ENCODE measurements at regions not wholly inside any gene's neighbourhood (a gene's known extent, or its start where the extent isn't known, plus 50 kb on each side); places are given as distances from the start of the nearest gene placed in this dataset.

DNA sequence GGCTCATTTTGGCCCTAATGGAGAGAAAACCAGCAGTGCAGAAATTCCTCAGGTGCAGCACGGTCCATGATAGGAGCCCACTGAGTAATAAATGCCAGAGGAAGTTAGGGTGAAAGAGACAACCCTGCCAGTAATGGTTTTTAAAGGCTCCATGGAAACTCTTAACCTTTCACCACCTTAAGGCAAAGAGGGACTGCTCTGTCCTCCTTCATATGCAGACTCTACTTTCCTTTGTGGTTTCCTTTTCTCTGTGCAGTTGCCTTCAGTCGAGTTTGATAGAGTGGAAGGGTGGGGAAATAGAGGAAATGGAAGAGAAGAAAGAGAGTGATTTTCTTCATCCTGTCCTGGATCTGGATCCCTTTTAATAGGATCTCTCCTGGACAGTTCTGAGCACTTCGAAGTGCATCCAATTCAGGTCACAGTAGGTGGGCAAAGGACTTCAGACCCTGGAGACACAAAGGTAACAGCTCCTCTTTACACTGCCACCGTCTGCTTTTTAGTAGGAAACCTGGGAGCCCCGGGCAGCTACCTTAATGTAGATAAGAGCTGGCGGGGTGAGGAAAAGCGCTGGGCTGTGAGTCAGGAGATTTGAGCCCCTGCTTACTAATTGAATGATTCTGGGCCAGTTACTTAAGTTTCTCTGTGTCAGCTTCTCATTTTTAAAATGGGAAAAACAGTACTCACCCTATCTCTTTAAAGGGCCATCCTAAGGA is 294.8 kb downstream of the KCNRG start:
- H3K9me3 ChIP-seq (ENCODE audit: control insufficient read depth, insufficient read depth, low read length): no peaks in the 10 kb centered on the region
- no peak for DNase-seq (ENCODE audit: low read depth, low spot score)
- no peaks in the 10 kb centered on the region for H3K36me3 ChIP-seq (ENCODE audit: control insufficient read depth, insufficient read depth, low read length)
- no peak overlapping the region for H3K27ac ChIP-seq (ENCODE audit: low read length)
- no CpG with 5 or more reads among the region's 7 CpGs for WGBS (ENCODE audit: insufficient coverage, insufficient read length)
- no peaks in the 10 kb centered on the region for H3K4me1 ChIP-seq (ENCODE audit: control insufficient read depth, insufficient read depth, low read length)
- no peaks in the 10 kb centered on the region for H3K27me3 ChIP-seq (ENCODE audit: control insufficient read depth, insufficient read depth, low read length)
- H3K4me3 ChIP-seq (ENCODE audit: low read length): no peak overlapping the region

DNA sequence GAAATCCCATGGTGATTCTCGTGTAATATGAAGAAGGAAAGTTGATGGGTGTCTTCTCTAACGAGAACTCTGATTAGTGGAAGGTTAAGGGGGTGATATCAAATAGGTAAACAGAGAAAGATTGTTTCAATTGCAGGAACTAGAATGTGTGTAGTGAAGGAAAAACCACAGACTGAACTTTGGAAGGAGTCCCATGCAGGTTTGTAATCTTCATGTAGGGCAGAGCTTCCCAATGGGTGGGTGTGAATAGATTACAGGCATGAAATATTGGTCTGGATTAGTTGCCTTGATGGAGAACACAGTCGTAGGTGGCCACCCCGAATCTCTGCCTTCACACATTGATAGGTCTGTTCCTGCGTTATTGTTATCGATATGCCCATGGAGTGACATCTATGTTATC is 295.5 kb downstream of the KCNRG start:
- Histone ChIP-seq H3K4me3 (ENCODE audit: low read length) (no peak overlapping the region), H3K36me3 (ENCODE audit: control insufficient read depth, insufficient read depth, low read length) (no peaks in the 10 kb centered on the region), H3K27me3 (ENCODE audit: control insufficient read depth, insufficient read depth, low read length) (no peaks in the 10 kb centered on the region), H3K4me1 (ENCODE audit: control insufficient read depth, insufficient read depth, low read length) (no peaks in the 10 kb centered on the region), H3K27ac (ENCODE audit: low read length) (no peak overlapping the region), H3K9me3 (ENCODE audit: control insufficient read depth, insufficient read depth, low read length) (no peaks in the 10 kb centered on the region)
- DNase-seq (ENCODE audit: low read depth, low spot score): no peak
- WGBS (ENCODE audit: insufficient coverage, insufficient read length): no CpG with 5 or more reads among the region's 6 CpGs

DNA sequence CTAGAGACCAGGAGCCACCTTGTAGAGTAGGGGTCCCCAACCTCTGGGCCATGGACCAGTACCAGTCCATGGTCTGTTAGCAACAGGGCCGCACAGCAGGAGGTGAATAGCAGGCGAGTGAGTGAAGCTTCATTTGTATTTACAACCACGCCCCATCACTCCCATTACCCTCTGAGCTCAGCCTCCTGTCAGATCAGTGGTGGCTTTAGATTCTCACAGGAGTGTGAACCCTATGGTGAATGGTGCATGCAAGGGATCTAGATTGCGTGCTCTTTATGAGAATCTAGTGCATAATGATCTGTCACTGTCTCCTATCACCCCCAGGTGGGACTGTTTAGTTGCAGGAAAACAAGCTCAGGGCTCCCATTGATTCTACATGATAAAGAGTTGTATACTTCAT is 303.6 kb downstream of the KCNRG start:
- no CpG with 5 or more reads among the region's 4 CpGs for WGBS (ENCODE audit: insufficient coverage, insufficient read length)
- DNase-seq (ENCODE audit: low read depth, low spot score): no peak
- Histone ChIP-seq H3K27ac (ENCODE audit: low read length) (no peak overlapping the region), H3K36me3 (ENCODE audit: control insufficient read depth, insufficient read depth, low read length) (no peaks in the 10 kb centered on the region), H3K27me3 (ENCODE audit: control insufficient read depth, insufficient read depth, low read length) (no peaks in the 10 kb centered on the region), H3K4me1 (ENCODE audit: control insufficient read depth, insufficient read depth, low read length) (no peaks in the 10 kb centered on the region), H3K4me3 (ENCODE audit: low read length) (no peak overlapping the region), H3K9me3 (ENCODE audit: control insufficient read depth, insufficient read depth, low read length) (no peaks in the 10 kb centered on the region)

DNA sequence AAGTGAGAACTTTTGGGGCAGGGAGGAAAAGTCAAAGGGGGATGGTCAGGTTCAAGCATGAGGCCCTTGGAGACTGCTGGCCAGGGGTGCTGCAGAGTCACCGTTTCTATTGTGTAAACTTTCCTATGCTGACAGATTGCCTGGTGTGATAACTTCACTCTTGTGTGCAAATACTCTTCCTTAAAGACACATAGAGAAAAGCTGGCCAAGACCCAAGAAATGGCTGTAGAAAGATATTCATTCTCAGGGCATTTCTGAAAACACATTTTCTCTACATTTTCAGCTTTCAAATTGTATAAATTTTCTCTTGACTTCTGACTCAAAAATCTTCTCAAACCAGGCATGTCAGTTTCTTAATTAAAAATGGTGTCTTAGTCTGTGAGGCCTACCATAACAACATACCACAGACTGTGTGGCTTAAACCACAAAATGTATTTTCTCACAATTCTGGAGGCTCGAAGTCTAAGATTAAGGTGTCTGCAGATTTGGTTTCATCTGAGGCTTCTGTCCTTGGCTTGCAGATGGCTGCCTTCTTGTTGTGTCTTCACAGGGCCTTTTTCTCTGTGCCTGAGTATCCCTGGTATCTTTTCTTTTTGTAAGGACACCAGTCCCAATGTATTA is 304.5 kb downstream of the KCNRG start:
- Histone ChIP-seq H3K4me1 (ENCODE audit: control insufficient read depth, insufficient read depth, low read length) (no peaks in the 10 kb centered on the region), H3K9me3 (ENCODE audit: control insufficient read depth, insufficient read depth, low read length) (no peaks in the 10 kb centered on the region), H3K4me3 (ENCODE audit: low read length) (no peak overlapping the region), H3K27me3 (ENCODE audit: control insufficient read depth, insufficient read depth, low read length) (no peaks in the 10 kb centered on the region), H3K36me3 (ENCODE audit: control insufficient read depth, insufficient read depth, low read length) (no peaks in the 10 kb centered on the region), H3K27ac (ENCODE audit: low read length) (no peak overlapping the region)
- no CpG with 5 or more reads among the region's 2 CpGs for WGBS (ENCODE audit: insufficient coverage, insufficient read length)
- DNase-seq (ENCODE audit: low read depth, low spot score): no peak

DNA sequence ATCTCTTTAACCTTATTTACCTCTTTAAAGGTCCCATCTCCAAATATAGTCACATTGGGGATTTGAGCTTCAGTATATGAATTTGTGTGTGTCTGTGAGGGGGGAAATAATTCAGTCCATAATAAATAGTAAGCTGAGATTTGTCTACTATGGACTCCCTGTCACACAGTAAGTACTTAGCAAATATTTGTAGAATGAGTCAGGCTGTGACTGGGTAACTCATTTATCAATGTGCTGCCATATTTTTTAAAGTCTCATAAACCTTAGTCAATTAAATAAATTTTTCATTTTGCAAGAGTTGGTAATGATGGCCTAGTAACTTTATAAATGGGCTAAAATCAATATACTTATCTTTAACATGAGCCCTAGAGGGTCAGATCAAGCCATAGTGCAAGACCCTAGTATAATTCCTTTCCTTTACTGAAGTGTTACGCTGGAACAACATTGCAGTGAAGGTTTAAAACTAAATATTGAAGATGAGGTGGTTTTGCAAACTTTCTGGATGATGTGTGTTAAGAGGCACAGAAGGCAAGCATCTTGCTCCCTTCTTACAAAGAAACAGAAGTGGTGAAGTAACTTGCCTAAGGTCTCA is 305.1 kb downstream of the KCNRG start:
- H3K4me1 ChIP-seq (ENCODE audit: control insufficient read depth, insufficient read depth, low read length): no peaks in the 10 kb centered on the region
- no peaks in the 10 kb centered on the region for H3K36me3 ChIP-seq (ENCODE audit: control insufficient read depth, insufficient read depth, low read length)
- H3K9me3 ChIP-seq (ENCODE audit: control insufficient read depth, insufficient read depth, low read length): no peaks in the 10 kb centered on the region
- H3K27me3 ChIP-seq (ENCODE audit: control insufficient read depth, insufficient read depth, low read length): no peaks in the 10 kb centered on the region
- DNase-seq (ENCODE audit: low read depth, low spot score): no peak
- H3K4me3 ChIP-seq (ENCODE audit: low read length): no peak overlapping the region
- no peak overlapping the region for H3K27ac ChIP-seq (ENCODE audit: low read length)
- WGBS (ENCODE audit: insufficient coverage, insufficient read length): no CpG with 5 or more reads among the region's 1 CpG

DNA sequence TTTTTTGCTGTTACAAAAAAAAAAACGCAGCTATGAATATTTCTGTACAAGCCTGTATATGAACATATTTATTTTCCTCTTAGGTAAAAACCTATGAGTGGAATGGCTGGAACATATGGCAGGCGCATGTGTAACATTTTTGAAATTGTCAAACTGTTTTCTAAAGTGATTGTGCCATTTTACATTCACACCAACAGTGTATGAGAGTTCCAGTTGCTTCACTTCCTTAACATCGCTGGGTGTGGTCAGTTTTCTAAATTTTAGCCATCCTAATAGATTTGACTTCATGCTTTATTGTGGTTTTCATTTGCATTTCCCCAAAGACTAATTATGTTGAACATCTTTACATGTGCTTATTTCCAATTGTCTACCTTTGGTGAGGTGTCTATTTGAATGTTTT is 306.8 kb downstream of the KCNRG start:
- no peak for DNase-seq (ENCODE audit: low read depth, low spot score)
- Histone ChIP-seq H3K27ac (ENCODE audit: low read length) (no peak overlapping the region), H3K27me3 (ENCODE audit: control insufficient read depth, insufficient read depth, low read length) (no peaks in the 10 kb centered on the region), H3K4me1 (ENCODE audit: control insufficient read depth, insufficient read depth, low read length) (no peaks in the 10 kb centered on the region), H3K9me3 (ENCODE audit: control insufficient read depth, insufficient read depth, low read length) (no peaks in the 10 kb centered on the region), H3K36me3 (ENCODE audit: control insufficient read depth, insufficient read depth, low read length) (no peaks in the 10 kb centered on the region), H3K4me3 (ENCODE audit: low read length) (no peak overlapping the region)
- WGBS (ENCODE audit: insufficient coverage, insufficient read length): no CpG with 5 or more reads among the region's 3 CpGs

DNA sequence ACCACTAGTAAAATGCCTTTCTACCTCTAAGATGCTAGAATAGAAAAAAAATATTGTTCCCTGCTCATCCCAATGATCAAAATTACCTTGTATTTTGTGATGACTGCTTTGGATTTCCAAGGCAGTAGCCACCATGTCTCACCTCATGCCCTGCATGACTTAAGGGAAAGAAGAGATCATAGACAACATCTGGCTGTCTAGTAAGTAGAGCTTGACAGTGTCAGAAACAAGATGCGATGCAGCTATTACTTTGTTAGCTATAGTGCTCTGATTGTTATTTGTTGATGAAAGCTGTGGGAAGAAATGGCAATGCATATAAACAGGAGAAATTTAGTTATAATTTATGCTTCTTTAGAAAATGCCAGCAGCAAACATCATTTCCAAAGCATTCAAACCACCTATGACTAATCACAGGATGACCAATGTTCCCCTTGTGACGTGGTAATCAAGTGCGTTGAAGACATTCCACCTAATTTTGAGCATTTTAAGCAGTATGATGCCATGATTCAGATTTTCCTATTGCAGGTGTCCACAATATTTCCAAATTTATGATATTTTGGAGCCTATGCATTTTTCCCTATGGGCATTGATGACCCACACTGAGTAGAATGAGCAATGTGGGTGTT is 308.3 kb downstream of the KCNRG start:
- Histone ChIP-seq H3K27me3 (ENCODE audit: control insufficient read depth, insufficient read depth, low read length) (no peaks in the 10 kb centered on the region), H3K4me1 (ENCODE audit: control insufficient read depth, insufficient read depth, low read length) (no peaks in the 10 kb centered on the region), H3K27ac (ENCODE audit: low read length) (no peak overlapping the region), H3K4me3 (ENCODE audit: low read length) (no peak overlapping the region), H3K36me3 (ENCODE audit: control insufficient read depth, insufficient read depth, low read length) (no peaks in the 10 kb centered on the region), H3K9me3 (ENCODE audit: control insufficient read depth, insufficient read depth, low read length) (no peaks in the 10 kb centered on the region)
- no CpG with 5 or more reads among the region's 3 CpGs for WGBS (ENCODE audit: insufficient coverage, insufficient read length)
- no peak for DNase-seq (ENCODE audit: low read depth, low spot score)

DNA sequence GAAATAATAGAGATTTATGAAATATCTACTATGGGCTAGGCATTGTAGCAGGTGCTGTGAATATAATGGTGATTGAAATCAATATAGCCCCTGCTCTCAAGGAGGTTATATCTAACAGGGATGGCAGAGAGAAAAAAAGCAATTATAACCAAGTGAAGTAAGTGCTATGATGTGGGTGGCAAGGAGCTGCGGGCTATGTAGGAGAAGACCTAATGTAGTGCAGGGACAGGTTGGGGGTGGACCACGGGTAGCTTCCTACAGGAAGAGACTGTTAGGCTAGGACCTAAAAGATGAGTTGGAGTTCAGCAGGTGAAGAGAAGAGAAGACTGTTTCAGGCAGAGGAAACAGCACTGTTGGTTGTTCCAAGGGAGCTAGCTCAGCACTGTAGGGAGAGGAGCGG is 311.0 kb downstream of the KCNRG start:
- WGBS (ENCODE audit: insufficient coverage, insufficient read length): no CpG with 5 or more reads among the region's 3 CpGs

DNA sequence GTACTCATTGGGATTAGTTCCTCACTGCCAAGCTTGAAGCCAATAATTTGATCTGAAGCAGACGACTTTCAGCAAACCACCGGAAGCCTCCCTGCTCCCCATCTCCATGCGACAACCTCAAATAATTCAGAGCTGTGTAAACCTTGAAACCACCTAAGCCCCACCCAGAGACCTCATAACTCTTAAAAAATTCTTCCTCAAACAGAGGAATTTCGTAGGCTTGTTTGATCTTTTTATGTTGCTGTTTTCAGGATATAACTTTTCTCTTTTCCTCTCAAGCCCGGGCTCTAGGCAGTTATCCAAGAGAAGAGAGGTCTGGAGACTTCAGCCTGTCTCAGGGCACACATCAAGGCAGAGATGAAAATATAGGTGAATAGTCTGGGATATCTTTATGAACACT is 311.6 kb downstream of the KCNRG start:
- Histone ChIP-seq H3K4me1 (ENCODE audit: control insufficient read depth, insufficient read depth, low read length) (no peaks in the 10 kb centered on the region), H3K27me3 (ENCODE audit: control insufficient read depth, insufficient read depth, low read length) (no peaks in the 10 kb centered on the region), H3K4me3 (ENCODE audit: low read length) (no peak overlapping the region), H3K36me3 (ENCODE audit: control insufficient read depth, insufficient read depth, low read length) (no peaks in the 10 kb centered on the region), H3K27ac (ENCODE audit: low read length) (no peak overlapping the region), H3K9me3 (ENCODE audit: control insufficient read depth, insufficient read depth, low read length) (no peaks in the 10 kb centered on the region)
- WGBS (ENCODE audit: insufficient coverage, insufficient read length): no CpG with 5 or more reads among the region's 5 CpGs
- no peak for DNase-seq (ENCODE audit: low read depth, low spot score)

More for the DNA sequence above, 311.0 kb downstream of the KCNRG start:
- Histone ChIP-seq H3K4me3 (ENCODE audit: low read length) (no peak overlapping the region), H3K27ac (ENCODE audit: low read length) (no peak overlapping the region), H3K36me3 (ENCODE audit: control insufficient read depth, insufficient read depth, low read length) (no peaks in the 10 kb centered on the region), H3K9me3 (ENCODE audit: control insufficient read depth, insufficient read depth, low read length) (no peaks in the 10 kb centered on the region), H3K4me1 (ENCODE audit: control insufficient read depth, insufficient read depth, low read length) (no peaks in the 10 kb centered on the region), H3K27me3 (ENCODE audit: control insufficient read depth, insufficient read depth, low read length) (no peaks in the 10 kb centered on the region)
- no peak for DNase-seq (ENCODE audit: low read depth, low spot score)

DNA sequence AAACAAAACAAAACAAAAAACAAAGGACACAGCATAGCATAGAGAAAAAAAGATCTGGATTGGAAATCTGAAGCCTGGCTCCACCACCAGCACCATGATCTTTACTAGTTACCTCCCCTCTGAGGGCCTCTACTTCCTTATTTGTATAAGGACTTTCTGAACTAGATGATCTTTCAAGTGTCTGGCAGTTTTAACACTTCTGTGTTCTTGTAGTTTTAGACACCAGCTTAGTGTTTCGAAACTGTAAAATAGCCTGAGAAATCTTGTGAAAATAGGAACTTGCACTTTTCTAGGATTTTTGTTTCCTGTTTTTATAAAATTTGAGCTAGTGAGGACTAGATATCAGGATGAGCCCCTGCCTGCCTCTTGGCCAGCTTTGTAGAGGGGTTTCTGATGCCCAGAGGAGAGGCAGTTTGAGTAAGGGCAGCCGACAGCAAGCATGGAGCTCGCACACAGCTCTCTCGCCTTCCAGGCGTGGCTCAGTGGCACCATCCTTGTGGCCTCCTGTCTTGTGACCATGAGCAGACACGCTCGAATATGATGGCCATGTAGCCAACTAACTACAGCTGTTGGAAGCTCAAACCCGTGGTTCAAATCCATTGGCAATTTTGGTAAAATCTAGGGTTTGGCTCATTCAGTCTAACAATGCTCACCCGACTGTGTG is 319.0 kb downstream of the KCNRG start:
- DNase-seq (ENCODE audit: low read depth, low spot score): no peak
- Histone ChIP-seq H3K27me3 (ENCODE audit: control insufficient read depth, insufficient read depth, low read length) (no peaks in the 10 kb centered on the region), H3K4me3 (ENCODE audit: low read length) (no peak overlapping the region), H3K9me3 (ENCODE audit: control insufficient read depth, insufficient read depth, low read length) (no peaks in the 10 kb centered on the region), H3K36me3 (ENCODE audit: control insufficient read depth, insufficient read depth, low read length) (no peaks in the 10 kb centered on the region), H3K4me1 (ENCODE audit: control insufficient read depth, insufficient read depth, low read length) (peaks cover 3% of the 10 kb centered on the region; the same call in 1 of the 2 replicates), H3K27ac (ENCODE audit: low read length) (no peak overlapping the region)
- WGBS (ENCODE audit: insufficient coverage, insufficient read length): no CpG with 5 or more reads among the region's 9 CpGs

All from iPS DF 6.9 (cell line).